ENCODE measurements at regions not wholly inside any gene's neighbourhood (a gene's known extent, or its start where the extent isn't known, plus 50 kb on each side); places are given as distances from the start of the nearest gene placed in this dataset.

GRCh38 chrX:39974270-39974669 lies 123.5 kb downstream of the BCOR start:
- no peak overlapping the region for H3K4me2 ChIP-seq
- H2AFZ ChIP-seq (ENCODE audit: low read depth): no peak overlapping the region
- DNase-seq: no peak
- no peak overlapping the region for H3K27ac ChIP-seq (ENCODE audit: low read depth in 2 of 2, low read length in 1 of 2)
- H3K9me3 ChIP-seq: no peaks in the 10 kb centered on the region
- no peak overlapping the region for H3K9ac ChIP-seq
- 55% methylated on average over 5 of the region's 6 CpGs for WGBS (ENCODE audit: low lambda C conversion rate)
- H3K36me3 ChIP-seq (replicated peaks in 1 of 2; ENCODE audit: control insufficient read depth in 1 of 2, insufficient read depth in 2 of 2, low read length in 1 of 2): no peaks in the 10 kb centered on the region
- no peaks in the 10 kb centered on the region for H3F3A ChIP-seq (replicated peaks; ENCODE audit: insufficient read depth)
- H3K27me3 ChIP-seq (ENCODE audit: insufficient read depth): peaks cover 11% of the 10 kb centered on the region; the same call in 1 of the 2 replicates
- TF ChIP-seq EZH2phosphoT487 (IDR thresholded peaks at IDR 0.05; ENCODE audit: borderline replicate concordance, low read depth) (no peak), TEAD4 (IDR thresholded peaks at IDR 0.05; ENCODE audit: borderline replicate concordance, insufficient read depth) (no peak), MXI1 (IDR thresholded peaks at IDR 0.05; ENCODE audit: low read depth, low read length) (no peak), JUND (IDR thresholded peaks at IDR 0.05) (no peak), TAF1 (IDR thresholded peaks at IDR 0.05; ENCODE audit: borderline replicate concordance, low read depth, low read length) (no peak), EP300 (IDR thresholded peaks at IDR 0.05; ENCODE audit: borderline replicate concordance in 1 of 2, low read depth in 1 of 2, low read length in 1 of 2) (no peak), MEF2A (IDR thresholded peaks at IDR 0.05; ENCODE audit: borderline replicate concordance, low read depth) (no peak), RCOR1 (IDR thresholded peaks at IDR 0.05; ENCODE audit: low read length) (no peak), NFIC (IDR thresholded peaks at IDR 0.05; ENCODE audit: borderline replicate concordance) (no peak), SMC3 (IDR thresholded peaks at IDR 0.05; ENCODE audit: low read depth, low read length) (no peak), SIN3A (IDR thresholded peaks at IDR 0.05; ENCODE audit: borderline replicate concordance, low read depth, low read length) (no peak)
- H3K79me2 ChIP-seq (ENCODE audit: insufficient read depth): no peaks in the 10 kb centered on the region
- no peak overlapping the region for H3K4me3 ChIP-seq (ENCODE audit: low read depth in 2 of 2, low read length in 1 of 2)
- H3K4me1 ChIP-seq (ENCODE audit: control insufficient read depth in 1 of 2, insufficient read depth in 2 of 2, low read depth in 1 of 2, low read length in 1 of 2): no peaks in the 10 kb centered on the region; a peak in 1 of 4 replicates
- ChIA-PET CTCF (no interaction called here), POLR2A (interaction anchor here (0.6 kb wide), 1 partner anchor 35 kb away, joined by 3 read pairs; no protein-coding TSS in a partner anchor)
- no peaks in the 10 kb centered on the region for H3K9me2 ChIP-seq
- no peaks in the 10 kb centered on the region for H4K20me1 ChIP-seq (ENCODE audit: insufficient read depth)

DNA sequence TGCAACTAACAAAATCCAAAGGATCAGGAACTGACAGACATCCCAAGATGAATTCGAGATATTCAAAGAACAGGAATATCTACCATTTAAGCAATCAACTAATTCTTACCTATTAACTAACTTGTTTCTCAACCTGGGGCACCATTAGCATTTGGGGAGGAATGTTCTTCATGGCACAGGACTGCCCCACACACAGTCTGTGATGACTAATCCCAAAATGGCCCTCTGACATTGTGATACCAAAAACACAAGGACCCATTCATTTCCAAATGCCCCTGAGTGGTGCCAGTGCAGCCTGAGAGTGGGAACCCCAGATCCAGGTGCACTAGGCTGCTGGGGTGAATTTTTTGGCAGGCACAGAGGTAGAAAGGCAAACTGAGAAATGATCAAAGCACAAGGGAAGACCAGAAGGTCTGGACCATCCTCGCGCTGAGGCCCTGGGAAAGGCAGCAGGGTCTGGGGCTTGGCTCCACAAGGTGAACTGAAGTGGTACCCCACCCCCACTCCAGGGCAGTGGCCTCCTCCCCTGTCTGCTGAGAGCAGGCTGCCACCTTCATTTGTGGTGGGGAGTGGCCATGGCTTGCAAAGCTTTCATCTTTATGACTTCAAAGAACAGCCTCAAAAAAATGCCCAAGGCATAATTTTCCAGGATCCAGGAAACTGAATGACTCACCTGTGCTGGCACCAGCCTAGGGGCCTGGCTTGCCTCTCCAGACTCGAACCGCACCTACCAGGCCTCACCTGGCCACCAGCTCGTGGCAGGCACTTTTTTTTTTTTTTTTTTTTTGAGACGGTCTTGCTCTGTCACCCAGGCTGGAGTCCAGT lies 122.4 kb downstream of the BCOR start:
- no peaks in the 10 kb centered on the region for H3F3A ChIP-seq (replicated peaks; ENCODE audit: insufficient read depth)
- WGBS (ENCODE audit: low lambda C conversion rate): 49% methylated on average over 7 of the region's 7 CpGs
- H3K4me1 ChIP-seq (ENCODE audit: control insufficient read depth in 1 of 2, insufficient read depth in 2 of 2, low read depth in 1 of 2, low read length in 1 of 2): no peaks in the 10 kb centered on the region; a peak in 1 of 4 replicates
- no peaks in the 10 kb centered on the region for H3K9me2 ChIP-seq
- H3K9me3 ChIP-seq: no peaks in the 10 kb centered on the region
- H3K27ac ChIP-seq (ENCODE audit: low read depth in 2 of 2, low read length in 1 of 2): no peak overlapping the region
- H3K79me2 ChIP-seq (ENCODE audit: insufficient read depth): no peaks in the 10 kb centered on the region
- H3K4me2 ChIP-seq: no peak overlapping the region
- H4K20me1 ChIP-seq (ENCODE audit: insufficient read depth): no peaks in the 10 kb centered on the region
- H3K4me3 ChIP-seq (ENCODE audit: low read depth in 2 of 2, low read length in 1 of 2): no peak overlapping the region
- CTCF ChIA-PET: no interaction called here
- peaks cover 18% of the 10 kb centered on the region; the same call in 1 of the 2 replicates for H3K27me3 ChIP-seq (ENCODE audit: insufficient read depth)
- H2AFZ ChIP-seq (ENCODE audit: low read depth): no peak overlapping the region
- no peaks in the 10 kb centered on the region for H3K36me3 ChIP-seq (replicated peaks in 1 of 2; ENCODE audit: control insufficient read depth in 1 of 2, insufficient read depth in 2 of 2, low read length in 1 of 2)
- DNase-seq: no peak
- POLR2A ChIA-PET: no interaction called here
- no peak overlapping the region for H3K9ac ChIP-seq
- TF ChIP-seq, protein P1, sequence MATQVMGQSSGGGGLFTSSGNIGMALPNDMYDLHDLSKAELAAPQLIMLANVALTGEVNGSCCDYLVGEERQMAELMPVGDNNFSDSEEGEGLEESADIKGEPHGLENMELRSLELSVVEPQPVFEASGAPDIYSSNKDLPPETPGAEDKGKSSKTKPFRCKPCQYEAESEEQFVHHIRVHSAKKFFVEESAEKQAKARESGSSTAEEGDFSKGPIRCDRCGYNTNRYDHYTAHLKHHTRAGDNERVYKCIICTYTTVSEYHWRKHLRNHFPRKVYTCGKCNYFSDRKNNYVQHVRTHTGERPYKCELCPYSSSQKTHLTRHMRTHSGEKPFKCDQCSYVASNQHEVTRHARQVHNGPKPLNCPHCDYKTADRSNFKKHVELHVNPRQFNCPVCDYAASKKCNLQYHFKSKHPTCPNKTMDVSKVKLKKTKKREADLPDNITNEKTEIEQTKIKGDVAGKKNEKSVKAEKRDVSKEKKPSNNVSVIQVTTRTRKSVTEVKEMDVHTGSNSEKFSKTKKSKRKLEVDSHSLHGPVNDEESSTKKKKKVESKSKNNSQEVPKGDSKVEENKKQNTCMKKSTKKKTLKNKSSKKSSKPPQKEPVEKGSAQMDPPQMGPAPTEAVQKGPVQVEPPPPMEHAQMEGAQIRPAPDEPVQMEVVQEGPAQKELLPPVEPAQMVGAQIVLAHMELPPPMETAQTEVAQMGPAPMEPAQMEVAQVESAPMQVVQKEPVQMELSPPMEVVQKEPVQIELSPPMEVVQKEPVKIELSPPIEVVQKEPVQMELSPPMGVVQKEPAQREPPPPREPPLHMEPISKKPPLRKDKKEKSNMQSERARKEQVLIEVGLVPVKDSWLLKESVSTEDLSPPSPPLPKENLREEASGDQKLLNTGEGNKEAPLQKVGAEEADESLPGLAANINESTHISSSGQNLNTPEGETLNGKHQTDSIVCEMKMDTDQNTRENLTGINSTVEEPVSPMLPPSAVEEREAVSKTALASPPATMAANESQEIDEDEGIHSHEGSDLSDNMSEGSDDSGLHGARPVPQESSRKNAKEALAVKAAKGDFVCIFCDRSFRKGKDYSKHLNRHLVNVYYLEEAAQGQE (IDR thresholded peaks at IDR 0.05; ENCODE audit: low read depth, low read length): no peak
- TF ChIP-seq, protein P2, sequence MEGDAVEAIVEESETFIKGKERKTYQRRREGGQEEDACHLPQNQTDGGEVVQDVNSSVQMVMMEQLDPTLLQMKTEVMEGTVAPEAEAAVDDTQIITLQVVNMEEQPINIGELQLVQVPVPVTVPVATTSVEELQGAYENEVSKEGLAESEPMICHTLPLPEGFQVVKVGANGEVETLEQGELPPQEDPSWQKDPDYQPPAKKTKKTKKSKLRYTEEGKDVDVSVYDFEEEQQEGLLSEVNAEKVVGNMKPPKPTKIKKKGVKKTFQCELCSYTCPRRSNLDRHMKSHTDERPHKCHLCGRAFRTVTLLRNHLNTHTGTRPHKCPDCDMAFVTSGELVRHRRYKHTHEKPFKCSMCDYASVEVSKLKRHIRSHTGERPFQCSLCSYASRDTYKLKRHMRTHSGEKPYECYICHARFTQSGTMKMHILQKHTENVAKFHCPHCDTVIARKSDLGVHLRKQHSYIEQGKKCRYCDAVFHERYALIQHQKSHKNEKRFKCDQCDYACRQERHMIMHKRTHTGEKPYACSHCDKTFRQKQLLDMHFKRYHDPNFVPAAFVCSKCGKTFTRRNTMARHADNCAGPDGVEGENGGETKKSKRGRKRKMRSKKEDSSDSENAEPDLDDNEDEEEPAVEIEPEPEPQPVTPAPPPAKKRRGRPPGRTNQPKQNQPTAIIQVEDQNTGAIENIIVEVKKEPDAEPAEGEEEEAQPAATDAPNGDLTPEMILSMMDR (IDR thresholded peaks at IDR 0.05): no peak
- TF ChIP-seq NRF1 (IDR thresholded peaks at IDR 0.05; ENCODE audit: low read depth, low read length) (no peak), TCF12 (IDR thresholded peaks at IDR 0.05) (no peak), EZH2phosphoT487 (IDR thresholded peaks at IDR 0.05; ENCODE audit: borderline replicate concordance, low read depth) (no peak), JUND (IDR thresholded peaks at IDR 0.05) (no peak), IRF3 (IDR thresholded peaks at IDR 0.05; ENCODE audit: low read depth, low read length) (no peak), MEF2A (IDR thresholded peaks at IDR 0.05; ENCODE audit: borderline replicate concordance, low read depth) (no peak), CHD2 (IDR thresholded peaks at IDR 0.05; ENCODE audit: low read length, partially characterized antibody) (no peak)
- TF ChIP-seq, protein P3, sequence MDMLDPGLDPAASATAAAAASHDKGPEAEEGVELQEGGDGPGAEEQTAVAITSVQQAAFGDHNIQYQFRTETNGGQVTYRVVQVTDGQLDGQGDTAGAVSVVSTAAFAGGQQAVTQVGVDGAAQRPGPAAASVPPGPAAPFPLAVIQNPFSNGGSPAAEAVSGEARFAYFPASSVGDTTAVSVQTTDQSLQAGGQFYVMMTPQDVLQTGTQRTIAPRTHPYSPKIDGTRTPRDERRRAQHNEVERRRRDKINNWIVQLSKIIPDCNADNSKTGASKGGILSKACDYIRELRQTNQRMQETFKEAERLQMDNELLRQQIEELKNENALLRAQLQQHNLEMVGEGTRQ (IDR thresholded peaks at IDR 0.05; ENCODE audit: borderline replicate concordance, low read depth, low read length): no peak
